ENCODE measurements at regions not wholly inside any gene's neighbourhood (a gene's known extent, or its start where the extent isn't known, plus 50 kb on each side); places are given as distances from the start of the nearest gene placed in this dataset.
A peak's percentile ranks its signal among the peaks of the same experiment; 100 is the strongest.

DNA sequence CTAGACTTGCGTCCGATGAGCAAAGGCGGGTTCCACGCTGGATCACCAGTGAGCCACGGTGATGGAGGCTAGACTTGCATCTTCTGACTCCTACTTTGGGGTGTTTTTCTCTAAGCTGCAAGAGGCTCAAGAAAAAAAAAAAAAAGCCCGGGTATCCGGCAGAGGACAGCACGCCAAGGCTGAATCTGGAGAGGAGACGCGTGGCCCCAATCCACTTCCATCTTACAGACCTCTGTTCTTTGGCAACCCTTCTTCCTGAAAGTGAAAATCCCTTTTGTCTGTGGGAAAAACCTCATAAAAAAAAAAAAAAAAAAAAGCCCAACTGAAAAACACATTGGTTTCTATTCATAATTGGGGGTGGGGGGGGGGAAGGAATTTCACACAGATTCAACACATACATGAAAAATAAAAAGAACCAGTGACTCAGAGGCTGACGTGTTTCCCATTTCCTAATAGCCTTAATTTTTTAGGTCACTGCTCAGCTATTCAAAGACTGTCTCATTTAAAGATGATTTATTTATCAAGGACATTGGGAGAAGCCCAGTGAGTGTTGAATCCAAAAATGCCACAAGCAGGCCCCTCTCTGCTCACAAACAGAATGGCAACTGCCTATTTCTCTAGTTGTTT lies 258.3 kb downstream of the FOXL1 start:
- TF ChIP-seq CTCF (conservative IDR thresholded peaks at IDR 0.05 in 1 of 2, IDR thresholded peaks at IDR 0.05 in 1 of 2; ENCODE audit: low read depth in 1 of 2, low read length in 2 of 2) (peak in 1 of 2 donors; percentile 6), EZH2 (IDR thresholded peaks at IDR 0.05; ENCODE audit: low read length, missing control alignments) (no peak)
- peaks cover 3% of the 10 kb centered on the region for H3K4me1 ChIP-seq (ENCODE audit: control insufficient read depth, extremely low read depth, insufficient read depth, low read length)
- no peaks in the 10 kb centered on the region for H3K36me3 ChIP-seq (ENCODE audit: control insufficient read depth, insufficient read depth, low read length)
- no peak overlapping the region for H3K27ac ChIP-seq (ENCODE audit: insufficient read depth, low read length)
- H3K4me3 ChIP-seq (replicated peaks in 1 of 4; ENCODE audit: control extremely low read depth in 1 of 4, insufficient read depth in 1 of 4, low read depth in 3 of 4, low read length in 4 of 4), result no peak overlapping the region
- H3K9ac ChIP-seq (ENCODE audit: insufficient read depth, low read length), result no peak overlapping the region
- no peak overlapping the region for H3K4me2 ChIP-seq (ENCODE audit: extremely low read depth, insufficient read depth, low read length)
- H4K20me1 ChIP-seq (ENCODE audit: control insufficient read depth, extremely low read depth, insufficient read depth, low read length), result no peaks in the 10 kb centered on the region
- no peaks in the 10 kb centered on the region for H3K27me3 ChIP-seq (ENCODE audit: control insufficient read depth, insufficient read depth, low read length)
- H3K79me2 ChIP-seq (ENCODE audit: control insufficient read depth, insufficient read depth, low read length), result no peaks in the 10 kb centered on the region
- H2AFZ ChIP-seq (ENCODE audit: low read length), result no peak overlapping the region
- H3K9me3 ChIP-seq (ENCODE audit: control insufficient read depth, insufficient read depth, low read depth, low read length), result no peaks in the 10 kb centered on the region
- DNase-seq (ENCODE audit: low read depth in 2 of 2), result peak; percentile 92 to 94

GRCh38 chr16:86843812-86844211 lies 265.5 kb downstream of the FOXL1 start:
- Histone ChIP-seq H3K4me1 (ENCODE audit: control insufficient read depth, extremely low read depth, insufficient read depth, low read length) (no peaks in the 10 kb centered on the region), H3K36me3 (ENCODE audit: control insufficient read depth, insufficient read depth, low read length) (no peaks in the 10 kb centered on the region), H3K9me3 (ENCODE audit: control insufficient read depth, insufficient read depth, low read depth, low read length) (no peaks in the 10 kb centered on the region), H3K27me3 (ENCODE audit: control insufficient read depth, insufficient read depth, low read length) (peaks cover 5% of the 10 kb centered on the region), H2AFZ (ENCODE audit: low read length) (no peak overlapping the region), H3K27ac (ENCODE audit: insufficient read depth, low read length) (no peak overlapping the region), H4K20me1 (ENCODE audit: control insufficient read depth, extremely low read depth, insufficient read depth, low read length) (no peaks in the 10 kb centered on the region), H3K9ac (ENCODE audit: insufficient read depth, low read length) (no peak overlapping the region), H3K4me2 (ENCODE audit: extremely low read depth, insufficient read depth, low read length) (no peak overlapping the region), H3K4me3 (replicated peaks in 1 of 4; ENCODE audit: control extremely low read depth in 1 of 4, insufficient read depth in 1 of 4, low read depth in 3 of 4, low read length in 4 of 4) (no peak overlapping the region), H3K79me2 (ENCODE audit: control insufficient read depth, insufficient read depth, low read length) (no peaks in the 10 kb centered on the region)
- DNase-seq (ENCODE audit: low read depth in 2 of 2), result no peak
- TF ChIP-seq CTCF (conservative IDR thresholded peaks at IDR 0.05 in 1 of 2, IDR thresholded peaks at IDR 0.05 in 1 of 2; ENCODE audit: low read depth in 1 of 2, low read length in 2 of 2), result no peak
- no peak for TF ChIP-seq EZH2 (IDR thresholded peaks at IDR 0.05; ENCODE audit: low read length, missing control alignments)

GRCh38 chr16:86844695-86845094 lies 266.3 kb downstream of the FOXL1 start:
- peaks cover 5% of the 10 kb centered on the region for H3K27me3 ChIP-seq (ENCODE audit: control insufficient read depth, insufficient read depth, low read length)

More at GRCh38 chr16:86844695-86845094, 266.3 kb downstream of the FOXL1 start:
- Histone ChIP-seq H3K4me2 (ENCODE audit: extremely low read depth, insufficient read depth, low read length) (no peak overlapping the region), H3K4me1 (ENCODE audit: control insufficient read depth, extremely low read depth, insufficient read depth, low read length) (no peaks in the 10 kb centered on the region), H4K20me1 (ENCODE audit: control insufficient read depth, extremely low read depth, insufficient read depth, low read length) (no peaks in the 10 kb centered on the region), H2AFZ (ENCODE audit: low read length) (no peak overlapping the region), H3K4me3 (replicated peaks in 1 of 4; ENCODE audit: control extremely low read depth in 1 of 4, insufficient read depth in 1 of 4, low read depth in 3 of 4, low read length in 4 of 4) (no peak overlapping the region), H3K27ac (ENCODE audit: insufficient read depth, low read length) (no peak overlapping the region), H3K9ac (ENCODE audit: insufficient read depth, low read length) (no peak overlapping the region), H3K36me3 (ENCODE audit: control insufficient read depth, insufficient read depth, low read length) (no peaks in the 10 kb centered on the region), H3K79me2 (ENCODE audit: control insufficient read depth, insufficient read depth, low read length) (no peaks in the 10 kb centered on the region), H3K9me3 (ENCODE audit: control insufficient read depth, insufficient read depth, low read depth, low read length) (no peaks in the 10 kb centered on the region)
- no peak for TF ChIP-seq EZH2 (IDR thresholded peaks at IDR 0.05; ENCODE audit: low read length, missing control alignments)
- no peak for TF ChIP-seq CTCF (conservative IDR thresholded peaks at IDR 0.05 in 1 of 2, IDR thresholded peaks at IDR 0.05 in 1 of 2; ENCODE audit: low read depth in 1 of 2, low read length in 2 of 2)
- no peak for DNase-seq (ENCODE audit: low read depth in 2 of 2)
